ENCODE measurements at regions not wholly inside any gene's neighbourhood (a gene's known extent, or its start where the extent isn't known, plus 50 kb on each side); places are given as distances from the start of the nearest gene placed in this dataset.

DNA sequence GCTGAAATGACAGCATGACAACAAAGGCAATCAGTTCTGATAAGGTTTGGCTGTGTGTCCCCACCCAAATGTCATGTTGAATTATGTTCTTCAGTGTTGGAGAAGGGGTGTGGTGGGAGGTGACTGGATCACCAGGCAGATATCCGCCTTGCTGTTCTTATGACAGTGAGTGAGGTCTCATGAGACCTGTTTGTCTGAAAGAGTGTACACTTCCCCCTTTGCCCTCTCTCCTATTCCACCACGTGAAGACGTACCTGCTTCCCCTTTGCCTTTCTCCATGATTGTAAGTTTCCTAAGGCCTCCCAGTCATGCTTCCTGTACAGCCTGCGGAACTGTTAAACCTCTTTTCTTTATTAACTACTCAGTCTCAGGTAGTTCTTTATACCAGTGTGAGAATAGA is 553.0 kb downstream of the DCDC2C start:
- Mint-ChIP-seq H3K36me3 (ENCODE audit: insufficient read depth, unreplicated experiment) (no peaks in the 10 kb centered on the region), H3K27me3 (ENCODE audit: insufficient read depth, unreplicated experiment) (peaks cover 2% of the 10 kb centered on the region), H3K4me3 (ENCODE audit: unreplicated experiment) (no peak overlapping the region), H3K9me3 (ENCODE audit: unreplicated experiment) (peaks cover 2% of the 10 kb centered on the region), H3K4me1 (ENCODE audit: low read depth, unreplicated experiment) (no peaks in the 10 kb centered on the region), H3K27ac (ENCODE audit: unreplicated experiment) (no peak overlapping the region)
- DNase-seq, result no peak
- H3K4me3 ChIP-seq (ENCODE audit: low read depth, low read length), result no peak overlapping the region
- TF ChIP-seq, protein P1, sequence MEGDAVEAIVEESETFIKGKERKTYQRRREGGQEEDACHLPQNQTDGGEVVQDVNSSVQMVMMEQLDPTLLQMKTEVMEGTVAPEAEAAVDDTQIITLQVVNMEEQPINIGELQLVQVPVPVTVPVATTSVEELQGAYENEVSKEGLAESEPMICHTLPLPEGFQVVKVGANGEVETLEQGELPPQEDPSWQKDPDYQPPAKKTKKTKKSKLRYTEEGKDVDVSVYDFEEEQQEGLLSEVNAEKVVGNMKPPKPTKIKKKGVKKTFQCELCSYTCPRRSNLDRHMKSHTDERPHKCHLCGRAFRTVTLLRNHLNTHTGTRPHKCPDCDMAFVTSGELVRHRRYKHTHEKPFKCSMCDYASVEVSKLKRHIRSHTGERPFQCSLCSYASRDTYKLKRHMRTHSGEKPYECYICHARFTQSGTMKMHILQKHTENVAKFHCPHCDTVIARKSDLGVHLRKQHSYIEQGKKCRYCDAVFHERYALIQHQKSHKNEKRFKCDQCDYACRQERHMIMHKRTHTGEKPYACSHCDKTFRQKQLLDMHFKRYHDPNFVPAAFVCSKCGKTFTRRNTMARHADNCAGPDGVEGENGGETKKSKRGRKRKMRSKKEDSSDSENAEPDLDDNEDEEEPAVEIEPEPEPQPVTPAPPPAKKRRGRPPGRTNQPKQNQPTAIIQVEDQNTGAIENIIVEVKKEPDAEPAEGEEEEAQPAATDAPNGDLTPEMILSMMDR (IDR thresholded peaks at IDR 0.05; ENCODE audit: insufficient read depth in 1 of 2, low read depth in 1 of 2, low read length in 1 of 2, severe bottlenecking in 1 of 2, unreplicated experiment in 1 of 2), result no peak
- H3K9me3 ChIP-seq, result no peaks in the 10 kb centered on the region
- ChIA-PET POLR2A (no interaction called here), CTCF (no interaction called here)
- H3K36me3 ChIP-seq (ENCODE audit: control insufficient read depth, insufficient read depth, low read length), result no peaks in the 10 kb centered on the region
- no TSS peak for BruUV-seq (replicated peaks)
- intact Hi-C loops (cut with micrococcal nuclease; ENCODE audit: unreplicated experiment), result no loop called here
- H3K4me1 ChIP-seq, result no peaks in the 10 kb centered on the region
- no peaks in the 10 kb centered on the region for H3K27me3 ChIP-seq (replicated peaks; ENCODE audit: control insufficient read depth, insufficient read depth, low read length)

DNA sequence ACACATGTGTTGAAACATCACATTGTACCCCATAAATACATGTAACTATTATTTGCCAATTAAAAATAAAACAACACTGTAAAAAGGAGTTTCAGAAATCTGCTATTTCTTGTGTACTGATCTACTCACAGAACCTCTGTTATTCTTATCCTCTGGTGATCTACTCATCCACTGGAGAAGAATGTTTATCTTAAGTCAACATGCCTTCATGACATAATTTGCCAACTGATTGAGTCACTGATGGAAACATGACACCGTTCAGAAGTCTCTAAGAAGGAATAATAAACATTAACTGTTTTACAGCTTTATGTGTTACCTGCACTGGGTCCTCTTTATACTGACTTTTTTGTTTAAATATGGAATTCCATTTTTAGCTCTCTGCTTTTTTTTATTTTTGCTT is 555.2 kb downstream of the DCDC2C start:
- no TSS peak for BruUV-seq (replicated peaks)
- ChIA-PET POLR2A (no interaction called here), CTCF (no interaction called here)
- peaks cover 10% of the 10 kb centered on the region for H3K9me3 Mint-ChIP-seq (ENCODE audit: unreplicated experiment)
- H3K27me3 Mint-ChIP-seq (ENCODE audit: insufficient read depth, unreplicated experiment), result peaks cover 2% of the 10 kb centered on the region
- H3K4me3 Mint-ChIP-seq (ENCODE audit: unreplicated experiment), result no peak overlapping the region
- Histone ChIP-seq H3K27me3 (replicated peaks; ENCODE audit: control insufficient read depth, insufficient read depth, low read length) (no peaks in the 10 kb centered on the region), H3K9me3 (no peaks in the 10 kb centered on the region), H3K4me3 (ENCODE audit: low read depth, low read length) (no peak overlapping the region), H3K4me1 (no peaks in the 10 kb centered on the region), H3K36me3 (ENCODE audit: control insufficient read depth, insufficient read depth, low read length) (no peaks in the 10 kb centered on the region)
- intact Hi-C loops (cut with micrococcal nuclease; ENCODE audit: unreplicated experiment), result no loop called here
- DNase-seq, result no peak
- no peaks in the 10 kb centered on the region for H3K4me1 Mint-ChIP-seq (ENCODE audit: low read depth, unreplicated experiment)
- H3K27ac Mint-ChIP-seq (ENCODE audit: unreplicated experiment), result no peak overlapping the region
- no peaks in the 10 kb centered on the region for H3K36me3 Mint-ChIP-seq (ENCODE audit: insufficient read depth, unreplicated experiment)
- TF ChIP-seq, protein P1 (IDR thresholded peaks at IDR 0.05; ENCODE audit: insufficient read depth in 1 of 2, low read depth in 1 of 2, low read length in 1 of 2, severe bottlenecking in 1 of 2, unreplicated experiment in 1 of 2), result no peak

DNA sequence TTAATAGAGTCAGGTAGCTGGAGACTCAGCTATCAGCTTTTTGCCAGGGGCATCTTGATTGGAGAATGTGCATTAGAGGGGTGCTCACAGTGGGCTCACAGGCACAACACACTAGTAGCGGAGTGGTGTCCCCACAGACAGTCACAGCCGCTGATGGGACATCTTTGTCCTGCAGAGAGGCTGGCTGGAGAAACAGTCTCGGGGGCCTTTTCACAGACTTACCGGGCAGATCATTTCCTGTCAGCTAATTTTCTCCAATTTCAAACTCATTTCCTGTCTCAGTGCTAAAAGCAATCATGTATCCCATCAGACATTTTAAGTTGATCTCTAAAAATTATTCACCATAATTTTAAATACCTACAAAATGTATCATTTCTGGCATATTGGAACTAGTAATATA is 562.6 kb downstream of the DCDC2C start:
- Mint-ChIP-seq H3K4me3 (ENCODE audit: unreplicated experiment) (no peak overlapping the region), H3K27me3 (ENCODE audit: insufficient read depth, unreplicated experiment) (no peaks in the 10 kb centered on the region), H3K36me3 (ENCODE audit: insufficient read depth, unreplicated experiment) (no peaks in the 10 kb centered on the region), H3K27ac (ENCODE audit: unreplicated experiment) (no peak overlapping the region), H3K9me3 (ENCODE audit: unreplicated experiment) (peaks cover 10% of the 10 kb centered on the region), H3K4me1 (ENCODE audit: low read depth, unreplicated experiment) (no peaks in the 10 kb centered on the region)
- ChIA-PET CTCF (no interaction called here), POLR2A (no interaction called here)
- TF ChIP-seq, protein P1 (IDR thresholded peaks at IDR 0.05; ENCODE audit: insufficient read depth in 1 of 2, low read depth in 1 of 2, low read length in 1 of 2, severe bottlenecking in 1 of 2, unreplicated experiment in 1 of 2), result no peak
- H3K9me3 ChIP-seq, result no peaks in the 10 kb centered on the region
- H3K36me3 ChIP-seq (ENCODE audit: control insufficient read depth, insufficient read depth, low read length), result no peaks in the 10 kb centered on the region
- no TSS peak for BruUV-seq (replicated peaks)
- DNase-seq, result no peak
- H3K4me1 ChIP-seq, result no peaks in the 10 kb centered on the region
- no peaks in the 10 kb centered on the region for H3K27me3 ChIP-seq (replicated peaks; ENCODE audit: control insufficient read depth, insufficient read depth, low read length)
- intact Hi-C loops (cut with micrococcal nuclease; ENCODE audit: unreplicated experiment), result no loop called here
- H3K4me3 ChIP-seq (ENCODE audit: low read depth, low read length), result no peak overlapping the region

All from Caco-2 (cell line).